Activated naive CD4-positive, alpha-beta T cell treated with anti-CD3 and anti-CD28 coated beads, Interleukin-2, amount 50 U/mL, for 72 hours (primary cell): ENCODE measurements at regions not wholly inside any gene's neighbourhood (a gene's known extent, or its start where the extent isn't known, plus 50 kb on each side); places are given as distances from the start of the nearest gene placed in this dataset.
"Not testable (repeated sequence)": the region's sequence is repeated elsewhere in the genome, so short reads cannot be mapped to it uniquely, and the experiment has no call there.

Source experiments
- ATAC-seq, 2 donors: fragments of 150-1000 bp; cut with Tn5 transposase; 2 replicates each; pipeline ENCODE4 v1.10.0; 2021; ENCODE audit warnings: mild to moderate bottlenecking in 2 of 2, moderate library complexity in 2 of 2
- DNase-seq, 2 donors: peaks; one replicate each; pipeline ENCODE4 v3.0.0; 2021 to 2022; ENCODE audit warnings: low spot score in 2 of 2
- H3K27ac Mint-ChIP-seq, 2 donors: one replicate each; pipeline ENCODE4 v1.8.0; 2022; ENCODE audit warnings: mild to moderate bottlenecking in 2 of 2, mixed read lengths in 2 of 2
- H3K36me3 Mint-ChIP-seq, 2 donors: one replicate each; pipeline ENCODE4 v1.8.0; 2022; ENCODE audit warnings: mixed read lengths in 2 of 2
- H3K9me3 Mint-ChIP-seq, 2 donors: one replicate each; pipeline ENCODE4 v1.8.0; 2022; ENCODE audit warnings: mixed read lengths in 2 of 2

- not testable (repeated sequence) for H3K27ac Mint-ChIP-seq, ATAC-seq, H3K9me3 Mint-ChIP-seq, H3K36me3 Mint-ChIP-seq, DNase-seq
These were observed 145.7 kb downstream of the NPIPB11 start for GRCh38 chr16:29260683-29261426.

GRCh38 chr16:29259635-29260457 is 146.7 kb downstream of the NPIPB11 start:
- not testable (repeated sequence) for H3K9me3 Mint-ChIP-seq, ATAC-seq, H3K27ac Mint-ChIP-seq, H3K36me3 Mint-ChIP-seq, DNase-seq

GRCh38 chr16:29258946-29259634 is 147.4 kb downstream of the NPIPB11 start:
- peak in 1 of 2 donors; percentile 31 for DNase-seq
- not testable (repeated sequence) for H3K27ac Mint-ChIP-seq, H3K9me3 Mint-ChIP-seq, ATAC-seq, H3K36me3 Mint-ChIP-seq

GRCh38 chr16:29257419-29258336 is 148.8 kb downstream of the NPIPB11 start:
- not testable (repeated sequence) for H3K36me3 Mint-ChIP-seq, ATAC-seq, DNase-seq, H3K9me3 Mint-ChIP-seq
- H3K27ac Mint-ChIP-seq, result peak overlapping the region in 1 of 2 donors; percentile 45

GRCh38 chr16:29256501-29256981 is 150.0 kb downstream of the NPIPB11 start:
- no peak for DNase-seq
- Mint-ChIP-seq H3K27ac (no peak overlapping the region), H3K36me3 (peaks cover 4 to 6% of the 10 kb centered on the region in 2 donors), H3K9me3 (no peaks in the 10 kb centered on the region)
- ATAC-seq, result no peak

- peak in 1 of 2 donors; percentile 9 for DNase-seq
- not testable (repeated sequence) for H3K9me3 Mint-ChIP-seq, ATAC-seq, H3K27ac Mint-ChIP-seq
- peaks cover 9 to 12% of the 10 kb centered on the region in 2 donors for H3K36me3 Mint-ChIP-seq
These were observed 150.6 kb downstream of the NPIPB11 start for GRCh38 chr16:29255957-29256356.

GRCh38 chr16:29255496-29255796 is 151.1 kb downstream of the NPIPB11 start:
- DNase-seq, result peak in 1 of 2 donors; percentile 34
- not testable (repeated sequence) for H3K27ac Mint-ChIP-seq, H3K9me3 Mint-ChIP-seq, ATAC-seq
- H3K36me3 Mint-ChIP-seq, result peaks cover 14 to 17% of the 10 kb centered on the region in 2 donors

- ATAC-seq (no peak), DNase-seq (no peak)
- Mint-ChIP-seq H3K9me3 (peaks cover 0 to 9% of the 10 kb centered on the region in 2 donors), H3K36me3 (peaks cover 14 to 22% of the 10 kb centered on the region in 2 donors), H3K27ac (no peak overlapping the region)
These were observed 151.6 kb downstream of the NPIPB11 start for GRCh38 chr16:29254676-29255495.

GRCh38 chr16:29253716-29254590 is 152.6 kb downstream of the NPIPB11 start:
- not testable (repeated sequence) for ATAC-seq, H3K9me3 Mint-ChIP-seq, DNase-seq
- Mint-ChIP-seq H3K36me3 (peaks cover 14 to 22% of the 10 kb centered on the region in 2 donors), H3K27ac (peak overlapping the region; percentile 36 to 73)

GRCh38 chr16:29253066-29253590 is 153.4 kb downstream of the NPIPB11 start:
- H3K27ac Mint-ChIP-seq, result peak overlapping the region in 1 of 2 donors; percentile 73
- H3K9me3 Mint-ChIP-seq, DNase-seq, ATAC-seq: not testable (repeated sequence)
- peaks cover 14 to 25% of the 10 kb centered on the region in 2 donors for H3K36me3 Mint-ChIP-seq

GRCh38 chr16:29252311-29252710 is 154.2 kb downstream of the NPIPB11 start:
- not testable (repeated sequence) for H3K9me3 Mint-ChIP-seq, ATAC-seq, H3K27ac Mint-ChIP-seq, DNase-seq
- H3K36me3 Mint-ChIP-seq, result peaks cover 16 to 31% of the 10 kb centered on the region in 2 donors

GRCh38 chr16:29251571-29252011 is 154.9 kb downstream of the NPIPB11 start:
- Mint-ChIP-seq H3K9me3 (peaks cover 0 to 11% of the 10 kb centered on the region in 2 donors), H3K36me3 (peaks cover 23 to 38% of the 10 kb centered on the region in 2 donors)
- DNase-seq, H3K27ac Mint-ChIP-seq, ATAC-seq: not testable (repeated sequence)

- Mint-ChIP-seq H3K9me3 (peaks cover 0 to 17% of the 10 kb centered on the region in 2 donors), H3K27ac (peak overlapping the region in 1 of 2 donors; percentile 10), H3K36me3 (peaks cover 25 to 41% of the 10 kb centered on the region in 2 donors)
- DNase-seq, ATAC-seq: not testable (repeated sequence)
These were observed 155.5 kb downstream of the NPIPB11 start for GRCh38 chr16:29250923-29251434.

GRCh38 chr16:29250469-29250868 is 156.0 kb downstream of the NPIPB11 start:
- H3K27ac Mint-ChIP-seq, result peak overlapping the region in 1 of 2 donors; percentile 10
- not testable (repeated sequence) for DNase-seq
- H3K9me3 Mint-ChIP-seq, result peaks cover 0 to 17% of the 10 kb centered on the region in 2 donors
- peak in 1 of 2 donors; percentile 60 for ATAC-seq
- H3K36me3 Mint-ChIP-seq, result peaks cover 25 to 45% of the 10 kb centered on the region in 2 donors
